HG03442 (cell line): ENCODE measurements at regions not wholly inside any gene's neighbourhood (a gene's known extent, or its start where the extent isn't known, plus 50 kb on each side); places are given as distances from the start of the nearest gene placed in this dataset.

Experiments used
- ATAC-seq: cut with Tn5 transposase; IDR thresholded peaks from one replicate; pipeline ENCODE4 v1.9.1; 2021; ENCODE audit warnings: mild to moderate bottlenecking, moderate library complexity; ENCODE audit not compliant: unreplicated experiment

DNA sequence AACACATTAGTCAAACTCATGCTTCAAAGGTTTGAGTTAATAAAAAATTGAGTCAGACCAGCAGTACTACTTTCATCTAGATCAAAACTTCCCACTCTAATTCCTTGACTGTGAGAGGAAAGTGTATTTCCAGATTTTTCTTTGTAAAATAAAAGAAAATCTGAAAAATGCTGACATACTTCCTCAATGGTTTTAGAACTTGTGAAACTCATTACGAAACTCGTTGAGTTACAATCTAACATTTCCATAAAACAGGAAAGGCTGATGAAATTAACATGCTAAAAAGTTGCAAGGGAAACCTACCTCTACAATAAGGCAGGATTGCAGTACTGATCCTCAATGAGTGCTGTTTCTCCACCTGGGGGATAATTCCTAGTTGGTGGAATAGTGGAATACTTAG, 217.8 kb upstream of the HCCS start:
- ATAC-seq = no peak

DNA sequence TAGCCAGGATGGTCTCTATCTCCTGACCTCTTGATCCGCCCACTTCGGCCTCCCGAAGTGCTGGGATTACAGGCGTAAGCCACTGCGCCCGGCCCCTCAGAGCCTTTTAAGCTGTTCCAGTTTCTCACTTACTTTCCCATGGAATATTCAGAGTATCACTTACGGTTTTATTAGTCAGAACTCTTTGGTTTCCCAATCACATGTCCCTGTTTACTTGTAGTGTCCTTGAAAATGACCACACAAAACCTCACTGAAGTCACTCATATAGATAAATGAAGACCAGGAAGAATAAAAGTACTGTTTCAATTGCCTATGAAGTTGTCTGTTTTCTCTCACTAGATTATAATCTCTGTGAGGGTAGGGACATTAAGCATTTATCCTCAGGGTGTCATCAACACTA, 217.2 kb upstream of the HCCS start:
- ATAC-seq = no peak

DNA sequence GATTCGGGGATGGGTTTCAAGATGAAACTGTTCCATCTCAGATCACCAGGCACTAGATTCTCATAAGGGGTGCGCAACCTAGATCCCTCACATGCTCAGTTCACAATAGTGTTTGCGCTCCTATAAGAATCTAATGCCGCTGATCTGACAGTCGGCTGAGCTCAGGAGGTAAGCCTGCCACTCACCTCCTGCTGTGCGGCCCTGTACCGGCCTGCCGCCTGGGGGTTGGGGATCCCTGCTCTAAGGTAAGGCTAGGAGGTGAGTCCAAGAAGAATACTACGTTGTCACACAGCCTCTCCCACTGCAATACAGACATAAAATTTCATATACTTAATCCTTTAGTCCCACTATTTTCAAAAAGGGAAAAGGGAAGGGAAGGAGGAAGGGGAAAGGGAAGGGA, 213.4 kb upstream of the HCCS start:
- ATAC-seq = no peak

DNA sequence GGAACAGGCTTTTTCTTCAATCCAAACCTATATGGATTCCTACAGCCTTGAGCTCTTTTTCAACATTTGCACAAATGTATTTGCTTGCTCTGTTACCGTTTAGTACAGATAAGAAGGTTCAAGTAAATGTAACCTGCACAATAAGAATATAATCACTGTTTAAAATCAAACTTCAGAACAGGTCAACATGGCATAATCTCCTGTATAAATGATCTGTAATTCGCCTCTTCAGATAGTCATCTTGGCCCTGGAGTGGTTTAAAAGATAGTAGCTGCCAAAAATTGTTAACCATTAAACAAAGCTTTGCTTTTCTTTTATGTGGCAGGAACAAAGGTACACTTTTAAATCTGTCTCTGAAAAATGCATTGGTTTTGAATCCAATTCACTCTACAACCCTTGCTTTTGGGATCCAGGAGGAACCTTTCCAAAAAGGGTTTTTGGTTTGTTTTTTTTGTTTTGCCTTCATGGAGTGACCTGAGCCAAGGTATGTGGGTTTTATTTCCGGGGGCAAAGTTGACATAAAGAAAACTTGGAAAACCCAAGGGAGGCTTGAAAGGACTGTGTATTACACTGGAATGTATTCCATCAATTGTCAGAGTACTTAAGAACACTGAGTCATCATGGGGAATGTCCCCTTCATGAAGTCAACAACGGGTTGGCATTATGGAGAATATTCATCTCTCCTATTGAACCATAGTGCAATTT, 210.4 kb upstream of the HCCS start:
- ATAC-seq = no peak

DNA sequence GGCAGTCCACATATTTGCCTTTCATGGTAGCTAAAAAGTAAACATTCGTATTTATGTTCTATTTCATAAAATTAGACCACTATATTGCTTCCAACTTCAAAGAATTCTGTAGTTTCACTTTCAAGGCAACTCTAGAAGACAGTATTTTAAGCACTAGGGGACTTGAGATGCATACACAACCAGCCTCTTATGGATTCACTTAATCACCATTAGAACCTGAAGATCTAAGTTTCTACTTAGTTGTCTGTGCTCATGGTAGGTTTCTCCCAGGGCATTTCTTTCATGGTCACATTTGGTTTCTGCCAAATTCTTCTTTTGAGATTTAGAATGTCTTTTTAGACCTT, 209.9 kb upstream of the HCCS start:
- no peak for ATAC-seq

DNA sequence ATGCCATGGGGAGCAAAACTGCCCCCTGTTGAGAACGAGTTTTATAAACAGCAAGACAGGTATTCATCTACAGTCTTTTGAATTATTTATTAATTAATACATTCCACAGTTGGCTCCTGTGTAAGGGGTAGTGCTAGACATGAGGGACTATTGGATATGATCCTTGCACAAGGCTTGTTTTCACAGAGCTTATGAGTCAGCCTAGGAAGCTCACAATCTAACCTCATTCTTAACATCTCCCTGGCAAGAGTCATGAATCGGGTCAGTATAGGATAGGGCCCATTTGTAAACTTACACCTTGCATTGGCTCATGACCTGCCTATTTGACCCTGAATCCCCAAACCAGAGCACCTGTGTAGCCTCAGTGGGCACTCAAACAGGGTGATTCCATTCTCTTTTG, 209.1 kb upstream of the HCCS start:
- ATAC-seq = no peak

DNA sequence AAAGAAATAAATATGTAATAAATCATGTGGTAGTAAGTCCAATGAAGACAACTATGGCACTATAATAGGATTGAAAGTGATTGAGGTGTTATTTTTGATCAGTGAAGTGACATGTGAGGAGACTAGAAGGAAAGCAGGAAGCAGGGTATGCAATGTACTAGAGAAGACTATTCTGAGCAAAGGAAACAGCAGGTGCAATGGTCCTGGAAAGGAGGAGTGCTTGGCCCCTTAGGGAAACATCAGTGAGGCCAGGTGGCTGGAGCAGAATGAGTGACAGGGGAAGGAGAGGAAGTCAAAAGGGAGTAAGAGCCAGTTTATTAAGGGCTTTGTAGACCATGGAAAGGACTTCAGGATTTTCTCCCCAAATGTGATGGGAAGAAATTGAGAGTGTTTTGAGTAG, 207.6 kb upstream of the HCCS start:
- ATAC-seq = no peak

DNA sequence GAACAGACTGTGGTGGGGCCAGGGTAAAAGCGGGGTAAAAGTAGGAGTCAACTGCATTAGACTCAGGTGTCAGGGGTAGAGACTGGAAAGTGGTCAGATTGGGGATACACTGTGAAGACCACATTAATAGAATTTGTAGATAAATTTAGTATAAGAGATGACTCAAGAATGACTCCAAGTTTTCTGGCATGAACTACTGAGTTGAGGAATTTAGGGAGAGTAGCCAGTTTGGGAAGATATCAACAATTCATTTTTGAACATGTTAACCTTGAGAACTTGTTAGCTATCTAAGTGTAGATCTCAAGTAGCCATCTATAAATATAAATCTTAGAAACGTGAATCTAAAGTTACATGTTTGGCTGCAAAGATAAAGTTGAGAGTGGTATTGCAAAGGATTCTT, 206.9 kb upstream of the HCCS start:
- ATAC-seq = no peak

DNA sequence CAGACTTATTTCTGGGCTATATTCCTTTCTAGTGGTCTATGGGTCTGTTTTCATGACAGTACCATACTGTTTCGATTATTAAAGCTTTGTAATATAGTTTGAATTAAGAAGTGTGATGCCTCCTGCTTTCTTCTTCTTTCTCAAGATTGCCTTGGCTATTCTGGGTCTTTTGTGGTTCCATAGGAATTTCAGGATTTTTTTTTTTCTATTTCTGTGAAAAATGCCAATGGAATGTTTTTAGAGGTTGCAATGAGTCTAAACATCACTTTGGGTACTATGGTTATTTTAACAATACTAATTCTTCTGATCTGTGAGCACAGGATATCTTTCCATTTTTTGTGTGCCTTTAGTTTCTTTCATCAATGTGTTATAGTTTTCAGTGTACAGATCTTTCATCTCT, 204.3 kb upstream of the HCCS start:
- no peak for ATAC-seq

DNA sequence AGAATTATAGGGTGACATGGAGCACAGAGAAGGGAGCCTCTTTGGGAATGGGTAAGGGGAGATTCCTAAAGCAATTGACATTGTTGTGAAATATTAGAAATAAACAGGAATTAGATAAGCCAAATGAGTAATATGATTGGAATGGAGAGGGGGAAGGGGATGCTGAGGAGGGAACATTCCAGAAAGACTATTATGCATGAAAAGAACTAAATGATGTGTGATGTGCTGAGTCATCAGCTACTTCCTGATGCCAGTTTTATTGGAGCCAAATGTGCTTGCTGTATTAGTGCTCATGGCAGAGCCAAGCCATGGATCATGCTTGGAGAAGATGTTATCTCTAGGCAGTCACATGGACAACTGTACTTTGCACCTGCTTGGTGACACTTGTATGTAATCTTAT, 189.0 kb upstream of the HCCS start:
- ATAC-seq = no peak

DNA sequence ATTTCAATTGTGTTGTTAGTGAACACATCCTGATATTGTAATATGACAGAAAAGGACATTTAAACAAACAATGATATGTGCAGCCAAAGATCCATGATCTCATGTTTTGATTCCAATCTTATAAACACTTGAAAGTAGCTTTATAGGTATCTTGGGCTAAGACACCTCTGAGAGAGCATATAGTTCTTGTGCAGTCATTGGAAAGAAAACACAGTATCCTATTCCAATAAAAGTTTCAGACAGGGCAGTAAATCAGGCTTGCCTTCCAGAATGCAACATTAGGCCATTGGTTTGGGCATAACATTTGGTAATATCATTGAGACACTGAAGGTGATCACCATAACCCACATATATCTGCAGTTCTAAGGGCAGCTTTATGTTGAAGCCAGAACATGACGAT, 188.3 kb upstream of the HCCS start:
- no peak for ATAC-seq

DNA sequence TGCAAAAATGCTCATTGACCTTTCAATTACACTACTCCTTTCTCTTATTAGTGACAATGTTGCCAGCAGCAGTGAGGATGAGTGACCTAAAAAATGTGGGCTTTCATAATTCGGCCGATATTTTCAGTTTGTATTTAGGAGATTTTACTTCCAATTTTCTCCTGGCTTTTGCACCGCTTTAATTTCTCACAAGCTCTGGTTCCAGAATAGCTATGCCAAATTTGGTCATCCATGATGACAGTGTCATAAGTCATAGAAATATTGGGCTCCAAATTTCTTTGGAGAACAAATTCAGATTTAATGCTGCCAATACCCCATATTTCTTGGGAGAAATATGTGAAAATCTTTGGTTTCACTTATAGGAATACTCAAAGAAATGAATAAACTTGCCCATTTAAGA, 187.7 kb upstream of the HCCS start:
- ATAC-seq = no peak

DNA sequence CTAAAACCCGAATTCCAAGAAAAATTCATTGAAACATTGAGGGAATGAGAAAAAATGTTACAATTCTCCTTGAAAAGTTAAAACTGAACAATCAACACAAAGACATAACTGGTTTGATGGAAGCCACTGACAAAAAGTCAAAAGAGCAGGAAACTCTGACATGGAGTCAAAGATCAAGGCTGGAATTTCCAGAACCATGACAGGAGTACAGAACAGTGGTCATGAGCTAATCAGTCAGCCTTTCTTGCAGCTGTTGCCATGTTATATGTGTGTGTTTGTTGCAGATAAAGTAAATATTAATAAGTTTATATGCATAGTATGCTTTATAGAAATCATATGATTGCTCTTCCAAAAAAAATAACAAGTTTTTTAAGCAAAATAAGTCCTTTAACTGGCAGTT, 184.7 kb upstream of the HCCS start:
- ATAC-seq = no peak

DNA sequence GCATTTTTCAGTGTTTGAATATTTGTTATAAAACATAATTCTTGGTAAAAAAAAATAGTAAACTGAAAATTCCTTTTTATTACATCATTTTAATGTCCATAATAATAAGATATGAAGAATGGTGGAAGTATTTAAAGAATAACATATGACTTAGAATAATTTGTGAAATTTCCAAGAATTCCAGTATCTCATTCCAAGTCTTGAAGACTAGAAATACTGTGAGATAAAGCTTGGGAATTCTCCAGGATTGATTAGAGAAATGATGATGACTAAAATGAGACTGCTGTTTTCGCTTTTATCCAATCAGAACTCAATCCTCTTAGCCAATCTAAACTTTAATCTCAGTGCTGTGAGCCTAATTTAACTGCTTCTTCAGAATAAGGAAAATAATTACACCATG, 184.2 kb upstream of the HCCS start:
- no peak for ATAC-seq

DNA sequence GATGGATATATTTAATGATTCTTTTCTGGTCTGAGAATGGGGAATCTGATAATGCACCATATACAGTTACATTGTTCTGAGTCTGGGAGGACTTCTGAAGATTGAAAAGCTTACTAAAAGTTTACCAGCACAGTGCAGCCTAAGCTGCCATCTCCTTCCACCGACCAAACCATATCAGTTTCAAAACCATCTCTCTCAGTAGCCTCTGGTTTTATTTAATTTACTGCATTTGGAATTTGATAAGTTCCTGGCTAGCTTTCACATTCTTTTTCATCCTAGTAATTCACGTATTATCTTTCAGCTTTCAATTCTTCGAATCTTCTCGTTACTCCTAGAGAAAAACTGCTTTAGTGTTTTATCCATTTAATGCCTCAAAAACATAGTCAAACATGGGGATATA, 181.4 kb upstream of the HCCS start:
- no peak for ATAC-seq

DNA sequence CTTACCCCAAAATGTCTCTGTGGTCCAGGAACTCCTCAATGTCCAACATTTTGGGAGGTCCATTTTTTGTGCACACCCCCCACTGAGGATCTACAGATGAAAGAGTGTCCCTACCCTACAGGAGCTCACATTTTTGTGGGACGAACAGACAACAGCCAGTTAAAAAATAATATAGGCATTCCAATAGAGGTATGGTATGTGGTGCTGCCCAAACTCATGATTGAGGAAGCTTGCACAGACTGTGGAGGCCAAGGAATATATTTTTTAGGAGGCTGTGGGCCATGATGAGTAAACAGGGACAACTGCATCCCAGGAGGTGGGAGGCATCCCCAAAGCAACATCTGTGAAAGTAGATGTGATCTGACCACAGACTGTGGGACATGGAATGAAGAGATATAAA, 181.0 kb upstream of the HCCS start:
- ATAC-seq = no peak

DNA sequence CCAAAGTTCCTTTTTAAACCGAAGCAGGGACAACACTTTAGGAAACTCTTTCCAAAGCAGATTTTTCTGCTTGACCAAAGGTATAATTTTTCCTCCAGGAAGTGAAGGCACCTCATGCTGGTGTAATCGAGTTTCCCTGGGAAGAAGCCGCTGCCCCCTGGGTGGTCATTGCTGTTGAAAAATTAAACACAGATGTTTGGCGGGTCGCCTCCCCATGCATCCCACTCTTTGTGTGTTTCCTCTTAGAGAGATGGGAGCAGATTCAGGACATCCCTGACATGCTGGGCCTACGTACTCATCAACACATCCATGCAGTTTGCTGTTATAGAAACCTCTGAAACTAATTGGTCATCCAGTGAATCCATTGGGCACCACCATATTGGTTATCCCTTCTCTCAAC, 179.2 kb upstream of the HCCS start:
- ATAC-seq = no peak

DNA sequence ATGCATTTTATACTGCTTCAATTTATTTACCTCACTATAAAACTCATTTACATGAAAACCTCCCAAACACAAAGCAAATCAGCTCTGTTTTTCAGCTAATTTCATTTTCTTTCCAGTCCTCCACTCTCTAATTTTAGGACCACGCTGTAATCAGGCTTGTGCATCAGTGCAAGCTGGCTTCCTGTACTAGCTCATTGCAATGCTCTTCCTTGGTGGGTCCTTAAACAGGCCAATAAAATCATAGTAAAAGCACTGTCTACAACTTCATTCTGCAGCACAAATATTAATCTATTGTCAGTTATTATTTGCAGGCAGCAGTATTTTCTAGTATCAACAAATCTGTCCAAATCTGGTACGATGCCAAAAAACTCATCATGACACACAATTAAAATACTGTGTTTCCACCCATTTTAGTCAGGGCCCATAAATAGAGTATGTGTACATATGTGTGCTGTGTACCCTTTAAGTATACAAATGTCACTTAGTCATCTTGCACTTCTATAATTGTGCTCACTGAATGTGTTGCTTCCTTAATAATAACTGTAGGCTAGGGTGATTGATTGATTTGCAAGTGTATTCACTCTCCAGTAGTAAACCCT, 178.2 kb upstream of the HCCS start:
- no peak for ATAC-seq

DNA sequence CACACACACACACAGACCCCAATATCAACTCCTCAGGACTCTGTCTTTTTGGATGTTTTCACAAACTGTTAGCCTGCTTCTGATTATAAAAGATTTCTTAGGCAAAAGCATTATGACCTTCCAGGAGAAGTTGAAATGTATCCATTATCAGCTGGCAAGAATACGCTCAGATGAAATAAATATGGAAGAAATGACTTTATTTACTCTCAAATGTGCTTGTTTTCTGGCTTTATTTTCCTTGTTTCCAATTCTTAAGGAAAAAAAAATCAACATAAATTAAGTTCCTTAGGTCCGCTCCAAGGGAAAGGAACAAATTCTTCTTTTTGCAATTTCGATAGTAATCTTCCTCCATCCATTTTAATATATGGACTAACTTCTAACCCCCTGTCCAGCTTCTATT, 175.6 kb upstream of the HCCS start:
- ATAC-seq = no peak

DNA sequence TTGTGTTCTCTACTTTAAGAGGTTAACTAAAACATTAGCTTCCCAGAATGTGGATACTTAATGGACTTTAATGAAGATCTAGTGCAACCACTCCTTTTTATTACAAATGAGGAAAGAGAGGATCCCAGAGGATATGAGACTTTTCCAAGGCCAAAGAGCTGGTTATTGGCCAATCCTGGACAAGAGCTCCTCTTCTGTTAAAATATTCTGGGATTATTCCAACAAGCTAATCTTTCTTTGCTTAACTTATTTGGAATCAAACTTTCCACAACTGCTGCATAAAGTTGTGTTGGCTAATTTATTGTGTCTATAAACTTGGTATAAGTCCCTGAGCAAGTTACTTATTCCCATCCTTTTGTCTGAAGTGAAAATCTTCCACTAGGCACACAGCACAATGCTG, 174.2 kb upstream of the HCCS start:
- no peak for ATAC-seq

DNA sequence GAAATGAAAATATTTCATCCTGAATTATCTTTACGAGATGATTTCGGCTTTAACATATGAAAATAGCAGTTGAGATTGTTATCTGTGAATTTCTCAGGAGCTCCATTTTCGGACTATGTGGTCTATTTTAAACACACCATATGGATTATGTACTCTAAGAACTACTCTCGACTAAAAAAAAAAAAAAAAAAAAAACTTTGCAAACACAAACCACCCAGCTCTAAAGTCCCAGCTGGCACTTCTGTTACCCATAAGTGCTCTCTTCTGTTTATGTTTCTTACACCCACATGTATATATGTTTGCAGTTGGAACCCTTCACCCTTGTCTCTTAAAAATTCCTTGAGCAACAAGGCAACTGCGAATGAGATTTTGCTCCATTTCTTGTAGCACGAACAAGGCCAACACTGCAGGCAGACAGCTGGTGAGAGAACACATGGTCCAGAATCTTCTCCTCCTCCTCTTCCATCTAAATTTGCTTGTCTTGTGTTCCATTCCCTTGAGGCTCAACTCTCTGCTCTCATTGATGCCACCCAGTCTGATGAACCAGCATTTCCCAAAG, 172.7 kb upstream of the HCCS start:
- ATAC-seq = no peak

DNA sequence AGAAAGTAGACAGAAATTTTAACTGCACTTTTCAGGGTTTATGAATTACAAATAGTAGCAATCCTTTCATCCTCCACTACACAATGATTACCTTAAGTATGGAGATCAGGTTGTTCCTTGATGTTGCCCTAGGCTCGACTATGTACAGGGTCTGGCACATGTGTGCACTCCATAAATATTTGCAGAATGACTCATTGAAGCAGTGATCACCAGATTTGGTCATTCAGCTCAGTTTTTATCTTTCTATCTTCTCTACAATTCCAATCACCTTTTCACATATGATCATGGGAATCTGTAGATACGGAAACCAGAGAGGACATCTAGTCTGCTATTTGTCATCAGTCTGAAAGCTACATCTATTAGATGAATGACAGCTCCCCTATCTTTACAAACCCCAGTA, 171.7 kb upstream of the HCCS start:
- ATAC-seq = no peak
